ENCODE measurements at regions not wholly inside any gene's neighbourhood (a gene's known extent, or its start where the extent isn't known, plus 50 kb on each side); places are given as distances from the start of the nearest gene placed in this dataset.

DNA sequence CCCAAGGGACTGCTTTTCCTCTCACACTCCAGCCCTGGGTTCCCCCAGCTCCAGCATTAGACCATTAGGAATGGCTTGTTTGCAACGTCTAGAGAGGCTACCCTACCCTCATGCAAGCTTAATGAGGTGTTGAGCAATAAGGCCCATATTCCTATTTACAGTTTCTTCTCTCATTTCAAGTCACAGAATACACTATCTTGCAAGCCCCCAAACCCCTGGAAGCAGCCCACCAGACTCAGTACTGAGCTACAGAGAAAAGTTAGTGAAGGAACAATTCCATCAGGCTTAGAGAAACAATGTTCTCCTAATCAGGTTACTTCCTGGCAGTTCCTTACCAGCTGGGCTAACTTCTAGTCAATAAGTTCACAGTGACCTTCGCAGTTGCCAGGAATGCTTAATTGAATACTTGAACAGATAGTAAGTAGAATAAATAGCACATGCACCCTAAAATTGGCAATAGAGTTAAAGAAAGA, 606.5 kb upstream of the NOX3 start:
- DNase-seq (ENCODE audit: low spot score): no peak

DNA sequence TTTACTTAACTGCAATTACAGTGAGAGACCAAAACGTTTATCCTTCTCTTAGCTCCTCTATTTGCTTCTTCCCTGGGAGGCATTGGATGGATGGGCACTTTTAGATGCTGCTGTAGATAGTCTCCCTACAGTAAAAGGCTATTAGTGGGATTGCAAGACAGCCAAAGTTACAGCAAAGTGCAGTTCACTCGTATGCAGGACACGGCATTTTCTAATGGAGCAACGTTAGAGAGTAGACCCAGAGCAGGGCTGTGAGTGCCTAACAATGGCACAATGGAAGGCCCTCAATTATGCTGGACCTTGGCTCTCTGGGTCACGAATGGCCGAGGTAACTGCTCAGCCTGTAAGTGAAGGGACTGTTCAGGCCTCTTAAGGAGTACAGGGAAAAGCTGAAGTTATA, 605.8 kb upstream of the NOX3 start:
- DNase-seq (ENCODE audit: low spot score): no peak
- TF ChIP-seq, protein P1, sequence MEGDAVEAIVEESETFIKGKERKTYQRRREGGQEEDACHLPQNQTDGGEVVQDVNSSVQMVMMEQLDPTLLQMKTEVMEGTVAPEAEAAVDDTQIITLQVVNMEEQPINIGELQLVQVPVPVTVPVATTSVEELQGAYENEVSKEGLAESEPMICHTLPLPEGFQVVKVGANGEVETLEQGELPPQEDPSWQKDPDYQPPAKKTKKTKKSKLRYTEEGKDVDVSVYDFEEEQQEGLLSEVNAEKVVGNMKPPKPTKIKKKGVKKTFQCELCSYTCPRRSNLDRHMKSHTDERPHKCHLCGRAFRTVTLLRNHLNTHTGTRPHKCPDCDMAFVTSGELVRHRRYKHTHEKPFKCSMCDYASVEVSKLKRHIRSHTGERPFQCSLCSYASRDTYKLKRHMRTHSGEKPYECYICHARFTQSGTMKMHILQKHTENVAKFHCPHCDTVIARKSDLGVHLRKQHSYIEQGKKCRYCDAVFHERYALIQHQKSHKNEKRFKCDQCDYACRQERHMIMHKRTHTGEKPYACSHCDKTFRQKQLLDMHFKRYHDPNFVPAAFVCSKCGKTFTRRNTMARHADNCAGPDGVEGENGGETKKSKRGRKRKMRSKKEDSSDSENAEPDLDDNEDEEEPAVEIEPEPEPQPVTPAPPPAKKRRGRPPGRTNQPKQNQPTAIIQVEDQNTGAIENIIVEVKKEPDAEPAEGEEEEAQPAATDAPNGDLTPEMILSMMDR (IDR thresholded peaks at IDR 0.05; ENCODE audit: unreplicated experiment): no peak
- Mint-ChIP-seq H3K4me1 (ENCODE audit: unreplicated experiment) (no peaks in the 10 kb centered on the region), H3K27ac (ENCODE audit: unreplicated experiment) (no peak overlapping the region), H3K9me3 (ENCODE audit: unreplicated experiment) (no peaks in the 10 kb centered on the region), H3K4me3 (ENCODE audit: unreplicated experiment) (no peak overlapping the region), H3K36me3 (ENCODE audit: low read depth, unreplicated experiment) (no peaks in the 10 kb centered on the region), H3K27me3 (ENCODE audit: unreplicated experiment) (no peaks in the 10 kb centered on the region)

More for the DNA sequence above, 606.5 kb upstream of the NOX3 start:
- TF ChIP-seq, protein P1 (IDR thresholded peaks at IDR 0.05; ENCODE audit: unreplicated experiment): no peak
- Mint-ChIP-seq H3K4me1 (ENCODE audit: unreplicated experiment) (no peaks in the 10 kb centered on the region), H3K27me3 (ENCODE audit: unreplicated experiment) (no peaks in the 10 kb centered on the region), H3K4me3 (ENCODE audit: unreplicated experiment) (no peak overlapping the region), H3K9me3 (ENCODE audit: unreplicated experiment) (no peaks in the 10 kb centered on the region), H3K27ac (ENCODE audit: unreplicated experiment) (no peak overlapping the region), H3K36me3 (ENCODE audit: low read depth, unreplicated experiment) (no peaks in the 10 kb centered on the region)

DNA sequence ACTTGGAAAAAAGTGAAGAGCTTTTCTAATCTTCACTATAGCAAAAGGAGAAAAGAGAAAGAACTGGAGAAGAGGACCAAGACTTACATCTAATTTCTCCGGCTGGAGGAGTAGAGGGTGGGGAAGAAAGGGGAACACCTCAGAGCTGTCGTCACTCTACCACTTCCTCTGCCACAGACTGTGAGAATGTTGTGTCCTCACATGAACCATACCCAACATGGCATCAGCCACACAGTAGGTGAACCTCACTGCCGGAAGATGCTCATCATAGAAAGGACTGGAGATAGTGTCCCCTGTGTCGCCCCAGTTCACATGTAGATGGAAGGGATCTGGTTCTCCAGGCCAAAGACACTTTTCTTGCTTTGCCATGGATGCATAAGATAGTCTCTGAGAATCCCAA, 604.4 kb upstream of the NOX3 start:
- Mint-ChIP-seq H3K9me3 (ENCODE audit: unreplicated experiment) (no peaks in the 10 kb centered on the region), H3K27ac (ENCODE audit: unreplicated experiment) (no peak overlapping the region), H3K4me3 (ENCODE audit: unreplicated experiment) (no peak overlapping the region), H3K27me3 (ENCODE audit: unreplicated experiment) (no peaks in the 10 kb centered on the region), H3K4me1 (ENCODE audit: unreplicated experiment) (no peaks in the 10 kb centered on the region), H3K36me3 (ENCODE audit: low read depth, unreplicated experiment) (no peaks in the 10 kb centered on the region)
- TF ChIP-seq, protein P1 (IDR thresholded peaks at IDR 0.05; ENCODE audit: unreplicated experiment): no peak
- no peak for DNase-seq (ENCODE audit: low spot score)

DNA sequence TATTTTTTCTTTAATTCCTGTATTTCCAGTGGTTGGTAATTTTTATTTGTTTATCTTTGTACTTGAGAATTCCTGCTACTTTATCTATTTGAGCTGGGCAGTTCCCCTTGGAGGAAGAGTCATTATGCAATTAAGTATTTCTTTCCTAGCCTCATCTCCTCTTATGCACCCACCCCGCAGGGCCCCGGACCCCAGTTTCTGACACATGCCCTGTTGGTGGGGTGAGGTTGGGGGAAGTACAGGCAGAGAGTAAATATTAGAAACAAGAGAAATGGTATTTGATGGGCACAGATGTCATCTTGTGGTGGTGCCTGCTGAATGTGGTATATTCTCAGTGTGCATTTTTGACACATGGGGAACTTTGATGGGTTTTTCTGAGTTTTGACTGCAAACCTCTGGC, 602.7 kb upstream of the NOX3 start:
- H3K36me3 Mint-ChIP-seq (ENCODE audit: low read depth, unreplicated experiment): no peaks in the 10 kb centered on the region
- DNase-seq (ENCODE audit: low spot score): no peak
- no peaks in the 10 kb centered on the region for H3K9me3 Mint-ChIP-seq (ENCODE audit: unreplicated experiment)
- H3K4me3 Mint-ChIP-seq (ENCODE audit: unreplicated experiment): no peak overlapping the region
- no peaks in the 10 kb centered on the region for H3K4me1 Mint-ChIP-seq (ENCODE audit: unreplicated experiment)
- no peak overlapping the region for H3K27ac Mint-ChIP-seq (ENCODE audit: unreplicated experiment)
- TF ChIP-seq, protein P1 (IDR thresholded peaks at IDR 0.05; ENCODE audit: unreplicated experiment): no peak
- no peaks in the 10 kb centered on the region for H3K27me3 Mint-ChIP-seq (ENCODE audit: unreplicated experiment)

DNA sequence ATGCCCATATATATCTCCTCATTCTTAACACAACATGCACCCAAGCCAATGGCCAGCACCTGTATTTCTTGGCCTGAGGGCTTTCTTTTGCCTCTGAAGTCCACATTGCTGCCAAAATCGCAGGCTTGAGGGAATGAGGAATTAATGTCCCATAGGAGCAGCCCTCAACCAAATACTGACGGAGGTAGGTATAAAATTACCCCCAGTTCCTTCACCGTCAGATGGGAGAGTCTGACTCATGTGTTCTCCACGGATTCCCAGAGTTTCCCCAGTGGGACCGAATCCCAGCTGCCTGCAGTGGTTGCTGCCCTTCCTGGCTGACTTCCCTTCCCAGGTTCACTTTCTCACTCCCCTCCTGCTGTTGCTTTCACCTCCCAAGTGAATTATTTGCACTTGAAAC, 602.2 kb upstream of the NOX3 start:
- no peak overlapping the region for H3K4me3 Mint-ChIP-seq (ENCODE audit: unreplicated experiment)
- TF ChIP-seq, protein P1 (IDR thresholded peaks at IDR 0.05; ENCODE audit: unreplicated experiment): no peak
- H3K9me3 Mint-ChIP-seq (ENCODE audit: unreplicated experiment): no peaks in the 10 kb centered on the region
- no peaks in the 10 kb centered on the region for H3K27me3 Mint-ChIP-seq (ENCODE audit: unreplicated experiment)
- no peaks in the 10 kb centered on the region for H3K36me3 Mint-ChIP-seq (ENCODE audit: low read depth, unreplicated experiment)
- H3K4me1 Mint-ChIP-seq (ENCODE audit: unreplicated experiment): no peaks in the 10 kb centered on the region
- no peak overlapping the region for H3K27ac Mint-ChIP-seq (ENCODE audit: unreplicated experiment)
- DNase-seq (ENCODE audit: low spot score): no peak

Data from endothelial cell (in vitro differentiated cells).